ENCODE measurements at regions not wholly inside any gene's neighbourhood (a gene's known extent, or its start where the extent isn't known, plus 50 kb on each side); places are given as distances from the start of the nearest gene placed in this dataset.
"Not testable (repeated sequence)": the region's sequence is repeated elsewhere in the genome, so short reads cannot be mapped to it uniquely, and the experiment has no call there.

DNA sequence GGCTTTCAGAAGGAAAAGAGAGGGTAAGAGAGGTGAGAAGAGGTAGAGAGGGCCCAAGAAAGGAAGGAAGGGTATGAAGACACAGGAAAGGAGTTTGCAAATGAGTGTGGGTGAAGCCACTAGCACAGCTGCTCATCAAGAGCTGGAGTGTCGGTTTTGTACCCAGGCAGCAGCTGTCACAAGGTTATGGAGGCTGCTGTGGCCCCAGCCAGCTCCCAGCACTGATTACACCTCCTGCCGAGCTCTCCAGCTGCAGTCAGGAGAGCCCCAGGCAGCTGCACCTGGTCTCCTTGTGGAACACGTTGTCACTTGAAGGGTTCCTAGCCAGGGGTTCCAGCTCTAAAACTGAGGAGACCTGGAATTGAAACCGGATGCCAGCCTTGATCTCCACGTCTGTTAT, 60.4 kb upstream of the CHD2 start:
- ChIA-PET CTCF (interaction anchor here (0.7 kb wide), 1 partner anchor 34 kb away, joined by 3 read pairs; no protein-coding TSS in a partner anchor), POLR2A (interaction anchor here (1.2 kb wide), 1 partner anchor 43 kb away, joined by 3 read pairs; no protein-coding TSS in a partner anchor)

DNA sequence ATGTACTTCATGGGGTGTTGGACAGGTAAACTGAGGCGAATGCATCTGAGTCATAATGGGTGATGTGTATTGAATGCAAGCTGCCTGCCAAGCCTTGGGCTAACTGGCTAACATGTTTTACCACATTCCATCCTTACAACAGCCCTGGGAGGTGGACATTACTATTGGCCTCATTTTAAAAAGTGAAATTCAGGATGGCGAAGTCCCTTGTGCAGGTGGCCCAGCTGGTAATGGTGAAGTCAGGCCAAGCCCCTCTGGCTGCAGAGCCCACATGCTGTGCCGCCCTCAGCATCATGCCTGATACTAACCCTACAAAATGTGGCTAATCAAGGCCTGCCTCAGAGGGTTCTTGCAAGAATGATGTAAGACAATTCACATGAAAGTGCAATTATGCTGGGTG, 60.0 kb upstream of the CHD2 start:
- ChIA-PET POLR2A (interaction anchor here (1.2 kb wide), 1 partner anchor 42 kb away, joined by 3 read pairs; no protein-coding TSS in a partner anchor), CTCF (interaction anchor here (0.7 kb wide), 1 partner anchor 34 kb away, joined by 3 read pairs; no protein-coding TSS in a partner anchor)

DNA sequence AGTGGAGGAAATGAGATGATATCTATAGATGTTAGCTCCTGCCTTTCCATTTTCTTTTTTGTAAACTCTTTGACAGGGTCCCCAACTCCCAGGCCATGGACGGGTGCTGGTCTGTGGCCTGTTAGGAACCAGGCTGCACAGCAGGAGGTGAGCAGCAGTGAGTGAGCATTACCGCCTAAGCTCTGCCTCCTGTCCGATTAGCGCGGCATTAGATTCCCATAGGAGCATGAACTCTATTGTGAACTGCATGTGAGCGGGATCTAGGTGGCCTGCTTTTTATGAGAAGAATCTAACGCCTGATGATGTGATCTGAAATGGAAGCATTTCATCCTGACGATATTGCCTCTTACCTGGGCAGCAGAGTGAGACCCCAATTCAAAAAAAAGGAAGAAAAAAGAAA, 56.8 kb upstream of the CHD2 start:
- CTCF ChIA-PET: interaction anchor here (0.8 kb wide), 1 partner anchor 34 kb away, joined by 4 read pairs; no protein-coding TSS in a partner anchor
- POLR2A ChIA-PET: no interaction called here

DNA sequence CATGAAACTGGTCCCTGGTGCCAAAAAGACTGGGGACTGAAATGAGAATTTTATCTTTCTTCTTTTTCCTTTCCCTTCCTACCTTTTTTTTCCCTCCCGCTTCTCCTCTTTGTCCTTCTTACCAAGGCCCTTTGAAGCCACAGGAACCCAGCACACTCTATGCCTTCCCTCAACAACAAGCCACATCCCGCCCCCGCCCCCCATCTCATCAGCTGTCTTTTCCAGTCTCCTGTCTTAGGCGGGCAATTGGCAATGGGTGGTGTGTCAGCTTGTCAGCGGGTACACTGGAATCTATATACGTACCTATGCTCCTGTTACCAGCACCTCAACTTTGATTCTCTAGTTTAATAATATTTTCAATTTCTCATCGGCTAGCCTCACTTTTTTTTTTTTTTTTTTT, 56.3 kb upstream of the CHD2 start:
- ChIA-PET CTCF (interaction anchor here (0.7 to 0.8 kb wide), 2 partner anchors 35 to 490 kb away, joined by 4 to 5 read pairs; no protein-coding TSS in a partner anchor), POLR2A (no interaction called here)

DNA sequence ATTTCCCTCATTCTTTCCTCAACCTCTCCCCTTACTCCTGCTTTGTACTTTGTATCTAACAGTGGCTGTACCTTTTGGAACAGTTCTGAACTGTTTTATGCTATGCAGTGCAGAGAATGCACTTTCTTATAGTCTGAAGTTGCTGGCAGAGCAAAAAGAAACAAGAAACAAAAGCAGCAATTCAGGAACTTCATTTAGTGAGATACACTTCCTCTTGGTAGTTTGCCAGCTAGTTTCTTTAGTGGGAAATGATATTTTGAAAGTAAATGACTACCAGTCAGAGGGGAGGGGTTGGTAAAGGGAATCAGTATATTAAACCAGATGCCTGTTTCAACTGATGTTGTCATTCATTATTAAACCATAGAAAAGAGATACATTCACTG, 55.0 kb upstream of the CHD2 start:
- CTCF ChIA-PET: no interaction called here
- POLR2A ChIA-PET: interaction anchor here (1.0 kb wide), 1 partner anchor 26 kb away, joined by 3 read pairs; no protein-coding TSS in a partner anchor

DNA sequence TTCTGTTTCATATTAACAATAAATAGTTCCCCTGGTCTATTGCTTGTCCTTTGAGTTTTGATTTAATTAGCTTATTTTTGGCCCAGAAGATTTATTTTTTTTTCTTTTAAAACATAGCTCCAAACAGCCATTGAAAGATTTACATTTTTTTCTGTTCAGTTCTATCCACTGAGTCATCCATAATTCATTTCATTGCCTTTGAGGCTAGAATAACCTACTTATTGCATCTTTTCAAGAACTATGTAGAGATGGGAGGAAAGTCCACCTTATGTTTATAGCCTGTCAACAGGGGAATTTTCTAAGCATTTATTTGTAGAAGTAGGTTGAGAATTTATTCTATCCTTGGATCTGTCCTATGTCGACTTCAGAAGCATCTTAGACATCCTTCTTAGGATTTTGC, 53.4 kb upstream of the CHD2 start:
- POLR2A ChIA-PET: no interaction called here
- CTCF ChIA-PET: interaction anchor here (0.7 kb wide), 1 partner anchor 13 kb away, joined by 3 read pairs; no protein-coding TSS in a partner anchor

DNA sequence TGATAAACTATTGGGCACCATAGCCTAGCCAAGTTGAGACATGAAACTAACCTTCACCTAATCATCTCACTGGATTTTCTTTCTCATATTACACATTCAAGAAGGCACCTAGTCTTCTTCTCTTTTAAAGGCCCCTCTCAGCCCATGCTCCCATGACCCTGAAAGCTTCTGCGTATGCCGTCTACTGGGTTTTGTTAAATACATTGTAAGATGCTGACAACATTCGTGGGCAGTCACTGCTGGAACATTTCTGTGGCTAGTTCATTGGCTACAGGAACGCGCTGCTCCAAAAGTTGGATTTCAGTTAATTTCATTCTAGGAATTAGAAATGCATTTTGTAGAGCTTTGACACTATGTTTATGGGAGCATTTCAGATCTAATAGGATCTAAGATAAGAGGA, 52.3 kb upstream of the CHD2 start:
- CTCF ChIA-PET: no interaction called here
- POLR2A ChIA-PET: no interaction called here

DNA sequence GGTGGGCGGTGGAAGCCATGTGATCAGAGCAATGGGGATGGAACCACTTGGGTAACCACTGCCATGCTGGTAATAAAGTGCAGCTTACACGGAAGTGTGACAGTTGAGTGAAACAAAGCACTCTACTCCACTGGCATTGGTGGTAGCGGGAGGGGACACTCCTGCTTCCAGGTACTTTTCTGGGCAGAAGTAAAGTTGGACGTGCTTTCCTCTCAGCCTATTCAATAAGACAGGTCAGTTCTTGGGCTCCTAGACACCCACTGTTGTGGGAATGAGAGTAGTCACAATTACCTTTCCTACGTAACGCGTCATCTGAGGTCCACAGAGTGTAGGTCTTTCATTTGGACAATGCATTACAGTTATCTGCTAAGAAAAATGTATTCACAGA, 51.7 kb upstream of the CHD2 start:
- ChIA-PET POLR2A (no interaction called here), CTCF (no interaction called here)

DNA sequence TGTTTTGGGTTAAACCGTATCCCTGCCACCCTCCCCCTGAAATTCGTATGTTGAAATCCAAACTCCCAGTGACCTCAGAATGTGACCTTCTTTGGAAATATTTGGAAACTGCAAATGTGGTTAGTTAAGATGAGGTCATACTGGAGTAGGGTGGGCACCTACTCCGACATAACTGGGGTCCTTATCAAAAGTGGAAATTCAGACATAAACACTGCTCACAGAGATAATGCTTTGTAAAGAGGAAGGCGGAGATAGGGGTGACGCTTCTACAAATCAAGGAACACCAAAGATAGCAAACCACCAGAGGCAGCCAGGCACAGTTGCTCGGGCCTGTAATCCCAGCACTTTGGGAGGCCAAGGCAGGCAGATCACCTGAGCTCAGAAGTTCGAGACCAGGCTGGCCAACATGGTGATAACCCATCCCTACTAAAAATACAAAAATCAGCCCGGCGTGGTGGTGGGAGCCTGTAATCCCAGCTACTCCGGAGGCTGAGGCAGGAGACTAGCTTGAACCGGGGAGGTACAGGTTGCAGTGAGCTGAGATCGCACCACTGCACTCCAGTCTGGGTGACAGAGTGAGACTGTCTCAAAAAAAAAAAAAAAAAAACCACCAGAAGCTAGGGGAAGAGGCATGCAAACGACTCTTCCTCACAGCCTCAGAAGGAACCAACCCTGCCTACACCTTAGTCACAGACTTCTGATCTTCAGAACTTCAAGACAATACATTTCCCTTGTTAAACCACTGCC, 51.1 kb upstream of the CHD2 start:
- ChIA-PET POLR2A (no interaction called here), CTCF (interaction anchor here (0.6 kb wide), 1 partner anchor 14 kb away, joined by 3 read pairs; no protein-coding TSS in a partner anchor)

DNA sequence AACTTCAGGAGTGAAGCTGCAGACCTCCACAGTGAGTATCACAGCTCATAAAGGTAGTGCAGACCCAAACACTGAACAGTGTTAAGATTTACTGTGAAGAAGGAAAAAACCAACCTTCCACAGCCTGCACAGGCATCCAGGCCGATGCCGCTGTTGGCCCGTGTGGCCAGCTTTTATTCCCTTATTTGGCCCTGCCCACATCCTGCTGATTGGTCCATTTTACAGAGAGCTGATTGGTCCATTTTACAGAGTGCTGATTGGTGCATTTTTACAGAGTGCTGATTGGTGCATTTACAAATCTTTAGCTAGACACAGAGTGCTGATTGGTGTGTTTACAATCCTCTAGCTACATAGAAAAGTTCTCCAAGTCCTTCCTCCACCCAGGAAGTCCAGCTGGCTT, 49.9 kb upstream of the CHD2 start:
- CTCF ChIA-PET: not testable (repeated sequence)
- POLR2A ChIA-PET: interaction anchor here (0.6 to 1.8 kb wide), 3 partner anchors 32 to 130 kb away, joined by 5 to 9 read pairs (median 7); no protein-coding TSS in a partner anchor

Measured in activated CD8-positive, alpha-beta memory T cell treated with anti-CD3 and anti-CD28 coated beads for 36 hours (primary cell).